Body of pancreas (tissue), 4 donors: ENCODE measurements at regions not wholly inside any gene's neighbourhood (a gene's known extent, or its start where the extent isn't known, plus 50 kb on each side); places are given as distances from the start of the nearest gene placed in this dataset.

Experiments
- POLR2A ChIP-seq, 3 donors: fragments of 450-650 bp; IDR thresholded peaks; one replicate each; pipeline ENCODE4 v1.6.1; 2016; ENCODE audit warnings: antibody characterized with exemption in 3 of 3, mild to moderate bottlenecking in 2 of 3
- TF ChIP-seq, protein P1 (sequence below), 7 experiments: fragments of 450-650 bp in 4 of 7; fragments of 200-600 bp in 3 of 7; sonication (generic) in 3 of 7; IDR thresholded peaks; one replicate each; pipeline ENCODE4 v1.5.1; 2016 to 2019; ENCODE audit warnings: antibody characterized with exemption in 7 of 7

DNA sequence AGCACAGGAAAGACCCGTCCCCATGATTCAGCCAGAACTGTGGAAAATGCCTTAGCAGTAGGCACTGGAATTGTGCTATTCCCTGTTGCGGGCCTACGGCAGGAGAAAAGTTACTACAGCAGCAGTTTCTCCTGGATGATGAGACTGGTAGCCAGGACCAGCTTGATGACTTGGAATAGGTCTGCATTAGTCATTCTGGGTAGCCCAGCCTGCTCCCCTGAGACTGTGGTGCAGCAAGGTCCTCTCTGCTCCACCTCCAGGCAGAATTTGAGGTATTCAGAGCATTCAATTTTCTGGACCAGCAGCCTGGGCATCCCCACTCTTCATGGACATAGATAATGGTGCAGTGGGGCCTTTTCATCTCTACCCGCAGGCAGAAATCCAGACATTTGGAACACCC, 490.0 kb downstream of the SH2D4B start:
- TF ChIP-seq, protein P1, sequence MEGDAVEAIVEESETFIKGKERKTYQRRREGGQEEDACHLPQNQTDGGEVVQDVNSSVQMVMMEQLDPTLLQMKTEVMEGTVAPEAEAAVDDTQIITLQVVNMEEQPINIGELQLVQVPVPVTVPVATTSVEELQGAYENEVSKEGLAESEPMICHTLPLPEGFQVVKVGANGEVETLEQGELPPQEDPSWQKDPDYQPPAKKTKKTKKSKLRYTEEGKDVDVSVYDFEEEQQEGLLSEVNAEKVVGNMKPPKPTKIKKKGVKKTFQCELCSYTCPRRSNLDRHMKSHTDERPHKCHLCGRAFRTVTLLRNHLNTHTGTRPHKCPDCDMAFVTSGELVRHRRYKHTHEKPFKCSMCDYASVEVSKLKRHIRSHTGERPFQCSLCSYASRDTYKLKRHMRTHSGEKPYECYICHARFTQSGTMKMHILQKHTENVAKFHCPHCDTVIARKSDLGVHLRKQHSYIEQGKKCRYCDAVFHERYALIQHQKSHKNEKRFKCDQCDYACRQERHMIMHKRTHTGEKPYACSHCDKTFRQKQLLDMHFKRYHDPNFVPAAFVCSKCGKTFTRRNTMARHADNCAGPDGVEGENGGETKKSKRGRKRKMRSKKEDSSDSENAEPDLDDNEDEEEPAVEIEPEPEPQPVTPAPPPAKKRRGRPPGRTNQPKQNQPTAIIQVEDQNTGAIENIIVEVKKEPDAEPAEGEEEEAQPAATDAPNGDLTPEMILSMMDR (IDR thresholded peaks at IDR 0.05), result no peak
- no peak for TF ChIP-seq POLR2A (IDR thresholded peaks at IDR 0.05)
